ENCODE measurements at regions not wholly inside any gene's neighbourhood (a gene's known extent, or its start where the extent isn't known, plus 50 kb on each side); places are given as distances from the start of the nearest gene placed in this dataset.

DNA sequence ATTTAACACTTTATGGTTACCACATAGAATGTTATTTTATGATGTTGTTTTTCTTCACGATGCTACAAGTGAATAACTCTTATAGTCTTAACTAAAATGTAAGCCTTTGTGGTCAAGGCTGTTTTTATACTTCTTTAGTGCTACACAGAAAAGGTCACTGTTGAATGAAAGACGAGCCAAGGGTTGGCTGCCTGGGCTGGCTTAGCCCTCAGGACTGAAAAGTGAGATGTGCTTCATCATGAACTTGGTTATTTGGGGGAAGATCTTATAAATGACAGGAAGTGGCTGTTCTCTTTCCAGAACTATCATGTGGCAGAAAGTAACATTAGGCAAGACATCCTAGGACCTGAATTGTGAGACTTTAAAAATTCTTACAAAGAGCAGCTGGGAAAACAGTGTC is 404.0 kb downstream of the BTBD3 start:
- no peak overlapping the region for H3K4me3 Mint-ChIP-seq
- Histone ChIP-seq H3T11ph (ENCODE audit: low read length) (no peak overlapping the region), H3K79me1 (ENCODE audit: insufficient read depth, low read depth, low read length, poor library complexity, severe bottlenecking) (no peaks in the 10 kb centered on the region), H4K20me1 (ENCODE audit: control insufficient read depth, insufficient read depth, insufficient read length) (no peaks in the 10 kb centered on the region), H3K27me3 (ENCODE audit: insufficient read depth, low read length) (no peaks in the 10 kb centered on the region), H3K4me2 (ENCODE audit: insufficient read depth, insufficient read length, low read length) (no peak overlapping the region), H2AFZ (ENCODE audit: low read length) (no peak overlapping the region), H3K14ac (ENCODE audit: insufficient read depth, low read length) (no peak overlapping the region), H3K23ac (ENCODE audit: insufficient read length, low read depth, low read length) (no peak overlapping the region), H4K91ac (ENCODE audit: insufficient read length, low read depth, low read length) (no peak overlapping the region), H3K23me2 (ENCODE audit: insufficient read length, low read depth, low read length, poor library complexity, severe bottlenecking) (no peaks in the 10 kb centered on the region), H2BK5ac (ENCODE audit: insufficient read length, low read length) (no peak overlapping the region), H3K4ac (ENCODE audit: low read depth, low read length) (no peak overlapping the region), H3K56ac (ENCODE audit: insufficient read length, low read depth, low read length) (no peak overlapping the region), H3K9me3 (ENCODE audit: control insufficient read depth, low read depth, low read length) (no peaks in the 10 kb centered on the region), H3K18ac (ENCODE audit: insufficient read length, low read depth, low read length) (no peak overlapping the region), H3K27ac (ENCODE audit: insufficient read length, low read depth, low read length) (no peak overlapping the region), H2BK12ac (ENCODE audit: insufficient read length, low read depth, low read length) (no peak overlapping the region), H3K4me1 (ENCODE audit: insufficient read depth, low read length) (no peaks in the 10 kb centered on the region), H3K9ac (ENCODE audit: extremely low read depth, insufficient read length, low read length) (no peak overlapping the region), H4K8ac (replicated peaks; ENCODE audit: insufficient read length, low read depth, low read length) (no peak overlapping the region), H2BK15ac (ENCODE audit: low read depth, low read length) (no peak overlapping the region), H2BK120ac (ENCODE audit: low read depth, low read length, poor library complexity, severe bottlenecking) (no peak overlapping the region), H2BK20ac (ENCODE audit: low read depth, low read length, poor library complexity, severe bottlenecking) (no peak overlapping the region), H2AK5ac (ENCODE audit: insufficient read length, low read length) (no peak overlapping the region), H3K79me2 (ENCODE audit: insufficient read depth, low read length) (no peaks in the 10 kb centered on the region), H4K5ac (ENCODE audit: insufficient read length, low read depth, low read length) (no peak overlapping the region)
- WGBS (ENCODE audit: extremely low coverage, insufficient read length, low lambda C conversion rate) = no CpG with 5 or more reads among the region's 2 CpGs
- H3K27me3 Mint-ChIP-seq (ENCODE audit: low read depth) = no peaks in the 10 kb centered on the region
- DNase-seq = no peak
- H3K9me3 Mint-ChIP-seq = no peaks in the 10 kb centered on the region; a peak in 1 of 5 replicates
- no peak overlapping the region for H3K27ac Mint-ChIP-seq
- peaks cover 0 to 2% of the 10 kb centered on the region in 2 experiments; a peak in 1 of 4 replicates for H3K4me1 Mint-ChIP-seq
- TF ChIP-seq, protein P1, sequence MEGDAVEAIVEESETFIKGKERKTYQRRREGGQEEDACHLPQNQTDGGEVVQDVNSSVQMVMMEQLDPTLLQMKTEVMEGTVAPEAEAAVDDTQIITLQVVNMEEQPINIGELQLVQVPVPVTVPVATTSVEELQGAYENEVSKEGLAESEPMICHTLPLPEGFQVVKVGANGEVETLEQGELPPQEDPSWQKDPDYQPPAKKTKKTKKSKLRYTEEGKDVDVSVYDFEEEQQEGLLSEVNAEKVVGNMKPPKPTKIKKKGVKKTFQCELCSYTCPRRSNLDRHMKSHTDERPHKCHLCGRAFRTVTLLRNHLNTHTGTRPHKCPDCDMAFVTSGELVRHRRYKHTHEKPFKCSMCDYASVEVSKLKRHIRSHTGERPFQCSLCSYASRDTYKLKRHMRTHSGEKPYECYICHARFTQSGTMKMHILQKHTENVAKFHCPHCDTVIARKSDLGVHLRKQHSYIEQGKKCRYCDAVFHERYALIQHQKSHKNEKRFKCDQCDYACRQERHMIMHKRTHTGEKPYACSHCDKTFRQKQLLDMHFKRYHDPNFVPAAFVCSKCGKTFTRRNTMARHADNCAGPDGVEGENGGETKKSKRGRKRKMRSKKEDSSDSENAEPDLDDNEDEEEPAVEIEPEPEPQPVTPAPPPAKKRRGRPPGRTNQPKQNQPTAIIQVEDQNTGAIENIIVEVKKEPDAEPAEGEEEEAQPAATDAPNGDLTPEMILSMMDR (conservative IDR thresholded peaks at IDR 0.05) = no peak
- no peaks in the 10 kb centered on the region for H3K36me3 Mint-ChIP-seq (ENCODE audit: insufficient read depth in 1 of 3, low read depth in 3 of 3)
